GM18502 (cell line): ENCODE measurements at regions not wholly inside any gene's neighbourhood (a gene's known extent, or its start where the extent isn't known, plus 50 kb on each side); places are given as distances from the start of the nearest gene placed in this dataset.
"Not testable (repeated sequence)": the region's sequence is repeated elsewhere in the genome, so short reads cannot be mapped to it uniquely, and the experiment has no call there.

Source experiments
- ATAC-seq: cut with Tn5 transposase; IDR thresholded peaks from one replicate; pipeline ENCODE4 v1.9.1; 2021; ENCODE audit warnings: mild to moderate bottlenecking; ENCODE audit not compliant: unreplicated experiment, poor library complexity

GRCh38 chr2:192932376-192932775, 737.6 kb upstream of the TMEFF2 start:
- ATAC-seq: no peak

GRCh38 chr2:192921631-192922030, 726.9 kb upstream of the TMEFF2 start:
- ATAC-seq: not testable (repeated sequence)

GRCh38 chr2:192901446-192901845, 706.7 kb upstream of the TMEFF2 start:
- ATAC-seq: no peak

GRCh38 chr2:192899466-192899865, 704.7 kb upstream of the TMEFF2 start:
- ATAC-seq: no peak

GRCh38 chr2:192893976-192894375, 699.2 kb upstream of the TMEFF2 start:
- not testable (repeated sequence) for ATAC-seq

GRCh38 chr2:192888109-192888508, 693.4 kb upstream of the TMEFF2 start:
- no peak for ATAC-seq

- no peak for ATAC-seq
Observed at GRCh38 chr2:192887337-192887736, 692.6 kb upstream of the TMEFF2 start.

- no peak for ATAC-seq
Observed at GRCh38 chr2:192886636-192887035, 691.9 kb upstream of the TMEFF2 start.

- no peak for ATAC-seq
Observed at GRCh38 chr2:192885569-192886160, 690.9 kb upstream of the TMEFF2 start.

GRCh38 chr2:192877159-192877558, 682.4 kb upstream of the TMEFF2 start:
- ATAC-seq: no peak

GRCh38 chr2:192876698-192877097, 682.0 kb upstream of the TMEFF2 start:
- ATAC-seq: no peak

GRCh38 chr2:192854706-192855105, 660.0 kb upstream of the TMEFF2 start:
- ATAC-seq: no peak

- ATAC-seq: no peak
Observed at GRCh38 chr2:192854031-192854430, 659.3 kb upstream of the TMEFF2 start.

- no peak for ATAC-seq
Observed at GRCh38 chr2:192828947-192829346, 634.2 kb upstream of the TMEFF2 start.

- ATAC-seq: no peak
Observed at GRCh38 chr2:192828175-192828574, 633.4 kb upstream of the TMEFF2 start.

GRCh38 chr2:192827735-192828134, 633.0 kb upstream of the TMEFF2 start:
- no peak for ATAC-seq

GRCh38 chr2:192814376-192814775, 619.6 kb upstream of the TMEFF2 start:
- ATAC-seq: no peak

GRCh38 chr2:192813341-192813740, 618.6 kb upstream of the TMEFF2 start:
- ATAC-seq: no peak

- no peak for ATAC-seq
Observed at GRCh38 chr2:192809173-192809572, 614.4 kb upstream of the TMEFF2 start.

- no peak for ATAC-seq
Observed at GRCh38 chr2:192783643-192784042, 588.9 kb upstream of the TMEFF2 start.

GRCh38 chr2:192775459-192776262, 580.9 kb upstream of the TMEFF2 start:
- ATAC-seq: no peak

- no peak for ATAC-seq
Observed at GRCh38 chr2:192775011-192775410, 580.3 kb upstream of the TMEFF2 start.
